Panc1 (cell line): ENCODE measurements at regions not wholly inside any gene's neighbourhood (a gene's known extent, or its start where the extent isn't known, plus 50 kb on each side); places are given as distances from the start of the nearest gene placed in this dataset.

Experiments used
- ATAC-seq: fragments of 200-7000 bp; cut with Tn5 transposase; 2 replicates; pipeline ENCODE4 v1.9.1; 2020; ENCODE audit warnings: mild to moderate bottlenecking, moderate library complexity
- BruUV-seq: library from RNA; stranded (reverse); fragments of 400-500 nt; replicated peaks from 2 replicates; lab custom pipeline; 2021; lab: Mats Ljungman, UMichigan
- CTCF ChIA-PET: fragments of 300-600 bp; sonication (Branson Sonifier 250); formaldehyde crosslinking; loops from one replicate; lab custom pipeline; 2022; ENCODE audit warnings: antibody characterized with exemption; lab: Charles Lee
- POLR2A ChIA-PET: fragments of 300-600 bp; sonication (Branson Sonifier 250); formaldehyde crosslinking; loops from one replicate; lab custom pipeline; 2022; ENCODE audit warnings: antibody characterized with exemption; lab: Charles Lee
- DNase-seq: peaks from one replicate; pipeline ENCODE4 v3.0.0-alpha.2; 2010; ENCODE audit warnings: low read depth, low spot score
- H3K27ac ChIP-seq: 2 replicates; pipeline ENCODE4 v1.5.1; 2011; ENCODE audit warnings: mild to moderate bottlenecking, low read length, inconsistent platforms
- H3K27me3 ChIP-seq: fragments of 200-500 bp; sonication (Bioruptor generic); 2 replicates; pipeline ENCODE4 v1.6.0; 2014; ENCODE audit warnings: low read length, inconsistent platforms; ENCODE audit not compliant: control insufficient read depth, insufficient read depth
- H3K36me3 ChIP-seq: fragments of 200-500 bp; sonication (Bioruptor generic); 2 replicates; pipeline ENCODE4 v1.5.1; 2014; ENCODE audit warnings: inconsistent platforms, mild to moderate bottlenecking, low read length, moderate library complexity; ENCODE audit not compliant: control insufficient read depth, insufficient read depth
- H3K4me1 ChIP-seq: 2 replicates; pipeline ENCODE4 v1.5.1; 2011; ENCODE audit warnings: inconsistent platforms, mild to moderate bottlenecking, low read length, moderate library complexity; ENCODE audit not compliant: control insufficient read depth, insufficient read depth
- H3K4me3 ChIP-seq, 2 experiments: 2 replicates each; pipeline ENCODE4 v1.5.1; 2011 to 2012; ENCODE audit warnings: low read depth in 2 of 2, low read length in 2 of 2, mild to moderate bottlenecking in 2 of 2, inconsistent platforms in 1 of 2, moderate library complexity in 1 of 2
- H3K9me3 ChIP-seq: fragments of 200-500 bp; sonication (Bioruptor generic); 2 replicates; pipeline ENCODE4 v1.5.1; 2014; ENCODE audit warnings: low read depth, mild to moderate bottlenecking, inconsistent platforms, low read length, moderate library complexity; ENCODE audit not compliant: control insufficient read depth, insufficient read depth
- POLR2AphosphoS5 ChIP-seq: IDR thresholded peaks from 2 replicates; pipeline ENCODE4 v1.6.1; 2012; ENCODE audit warnings: mild to moderate bottlenecking, low read depth, low read length, moderate library complexity
- SIN3A ChIP-seq: IDR thresholded peaks from 2 replicates; pipeline ENCODE4 v1.6.1; 2012; ENCODE audit warnings: low read depth, mild to moderate bottlenecking, low read length, moderate library complexity, borderline replicate concordance; ENCODE audit not compliant: insufficient read depth
- TCF7L2 ChIP-seq: IDR thresholded peaks from 2 replicates; pipeline ENCODE4 v1.6.1; 2011; ENCODE audit warnings: mild to moderate bottlenecking, low read depth, low read length, inconsistent platforms
- in situ Hi-C: cut with HindIII; loops from 2 replicates; pipeline ENCODE4 v1.10.0; 2016; ENCODE audit warnings: low sequenced_read_pairs, low pct_unique_long_range_greater_than_20kb
- intact Hi-C: fragments of 100-400 bp; cut with micrococcal nuclease; formaldehyde crosslinking; loops from one replicate; pipeline ENCODE4 v1.10.0; 2022; ENCODE audit not compliant: unreplicated experiment
- TF ChIP-seq, protein P1 (sequence below), 2 experiments: IDR thresholded peaks; 2 replicates each; pipeline ENCODE4 v1.6.1; 2011 to 2012; ENCODE audit warnings: low read depth in 2 of 2, control low read depth in 1 of 2, low read length in 1 of 2, mild to moderate bottlenecking in 1 of 2, moderate library complexity in 1 of 2; ENCODE audit not compliant: insufficient read depth in 1 of 2
- TF ChIP-seq, protein P2 (sequence below): fragments of 450-650 bp; IDR thresholded peaks from 2 replicates; pipeline ENCODE4 v1.5.1; 2017; ENCODE audit warnings: mild to moderate bottlenecking

DNA sequence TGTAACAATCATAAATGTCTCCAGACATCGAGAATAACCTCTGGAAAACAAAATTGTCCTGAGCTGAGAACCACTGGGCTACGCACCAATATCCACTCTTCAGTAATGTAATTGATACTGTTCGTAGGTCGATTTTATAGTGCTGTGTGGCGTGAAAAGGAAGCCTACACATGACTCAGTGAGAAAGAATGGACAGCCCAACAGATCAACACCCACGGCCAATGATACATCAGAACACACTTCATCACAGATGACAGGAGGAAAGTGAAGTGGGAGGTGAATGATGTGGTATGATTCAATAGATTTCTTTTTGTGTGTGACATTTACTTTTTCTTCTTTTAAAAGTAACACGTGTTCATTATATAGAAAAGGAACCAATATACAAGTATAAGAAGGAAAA, 93.5 kb downstream of the RPS12 start:
- BruUV-seq: no TSS peak
- in situ Hi-C loops: no loop called here
- ATAC-seq: no peak

DNA sequence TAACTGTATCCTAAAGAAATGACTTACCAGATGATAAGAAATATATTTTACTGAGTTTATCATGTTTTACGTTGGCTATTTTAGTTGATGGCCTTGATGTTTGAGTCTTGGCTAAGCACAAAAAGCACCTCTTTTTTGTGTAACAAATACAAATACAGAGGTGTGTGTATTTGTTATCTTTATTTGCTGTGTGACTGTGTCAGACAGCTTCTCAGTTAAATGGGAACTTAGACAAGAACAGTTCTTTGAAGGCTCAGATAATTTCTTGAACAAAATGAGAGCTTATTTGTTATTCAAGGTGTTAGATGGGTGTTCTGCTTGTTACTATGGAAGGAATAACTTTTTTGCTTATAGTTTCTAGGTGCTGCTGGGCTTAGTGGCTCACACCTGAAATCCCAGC, 95.4 kb downstream of the RPS12 start:
- no TSS peak for BruUV-seq
- no peaks in the 10 kb centered on the region for H3K27me3 ChIP-seq
- CTCF ChIA-PET: no interaction called here
- intact Hi-C loops (no loop called here), in situ Hi-C loops (no loop called here)
- H3K4me3 ChIP-seq: no peak overlapping the region
- TF ChIP-seq TCF7L2 (no peak), POLR2AphosphoS5 (no peak), SIN3A (no peak)
- TF ChIP-seq, protein P1, sequence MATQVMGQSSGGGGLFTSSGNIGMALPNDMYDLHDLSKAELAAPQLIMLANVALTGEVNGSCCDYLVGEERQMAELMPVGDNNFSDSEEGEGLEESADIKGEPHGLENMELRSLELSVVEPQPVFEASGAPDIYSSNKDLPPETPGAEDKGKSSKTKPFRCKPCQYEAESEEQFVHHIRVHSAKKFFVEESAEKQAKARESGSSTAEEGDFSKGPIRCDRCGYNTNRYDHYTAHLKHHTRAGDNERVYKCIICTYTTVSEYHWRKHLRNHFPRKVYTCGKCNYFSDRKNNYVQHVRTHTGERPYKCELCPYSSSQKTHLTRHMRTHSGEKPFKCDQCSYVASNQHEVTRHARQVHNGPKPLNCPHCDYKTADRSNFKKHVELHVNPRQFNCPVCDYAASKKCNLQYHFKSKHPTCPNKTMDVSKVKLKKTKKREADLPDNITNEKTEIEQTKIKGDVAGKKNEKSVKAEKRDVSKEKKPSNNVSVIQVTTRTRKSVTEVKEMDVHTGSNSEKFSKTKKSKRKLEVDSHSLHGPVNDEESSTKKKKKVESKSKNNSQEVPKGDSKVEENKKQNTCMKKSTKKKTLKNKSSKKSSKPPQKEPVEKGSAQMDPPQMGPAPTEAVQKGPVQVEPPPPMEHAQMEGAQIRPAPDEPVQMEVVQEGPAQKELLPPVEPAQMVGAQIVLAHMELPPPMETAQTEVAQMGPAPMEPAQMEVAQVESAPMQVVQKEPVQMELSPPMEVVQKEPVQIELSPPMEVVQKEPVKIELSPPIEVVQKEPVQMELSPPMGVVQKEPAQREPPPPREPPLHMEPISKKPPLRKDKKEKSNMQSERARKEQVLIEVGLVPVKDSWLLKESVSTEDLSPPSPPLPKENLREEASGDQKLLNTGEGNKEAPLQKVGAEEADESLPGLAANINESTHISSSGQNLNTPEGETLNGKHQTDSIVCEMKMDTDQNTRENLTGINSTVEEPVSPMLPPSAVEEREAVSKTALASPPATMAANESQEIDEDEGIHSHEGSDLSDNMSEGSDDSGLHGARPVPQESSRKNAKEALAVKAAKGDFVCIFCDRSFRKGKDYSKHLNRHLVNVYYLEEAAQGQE (IDR thresholded peaks at IDR 0.05; ENCODE audit: insufficient read depth in 1 of 2, low read depth in 2 of 2, low read length in 1 of 2): no peak
- TF ChIP-seq, protein P2, sequence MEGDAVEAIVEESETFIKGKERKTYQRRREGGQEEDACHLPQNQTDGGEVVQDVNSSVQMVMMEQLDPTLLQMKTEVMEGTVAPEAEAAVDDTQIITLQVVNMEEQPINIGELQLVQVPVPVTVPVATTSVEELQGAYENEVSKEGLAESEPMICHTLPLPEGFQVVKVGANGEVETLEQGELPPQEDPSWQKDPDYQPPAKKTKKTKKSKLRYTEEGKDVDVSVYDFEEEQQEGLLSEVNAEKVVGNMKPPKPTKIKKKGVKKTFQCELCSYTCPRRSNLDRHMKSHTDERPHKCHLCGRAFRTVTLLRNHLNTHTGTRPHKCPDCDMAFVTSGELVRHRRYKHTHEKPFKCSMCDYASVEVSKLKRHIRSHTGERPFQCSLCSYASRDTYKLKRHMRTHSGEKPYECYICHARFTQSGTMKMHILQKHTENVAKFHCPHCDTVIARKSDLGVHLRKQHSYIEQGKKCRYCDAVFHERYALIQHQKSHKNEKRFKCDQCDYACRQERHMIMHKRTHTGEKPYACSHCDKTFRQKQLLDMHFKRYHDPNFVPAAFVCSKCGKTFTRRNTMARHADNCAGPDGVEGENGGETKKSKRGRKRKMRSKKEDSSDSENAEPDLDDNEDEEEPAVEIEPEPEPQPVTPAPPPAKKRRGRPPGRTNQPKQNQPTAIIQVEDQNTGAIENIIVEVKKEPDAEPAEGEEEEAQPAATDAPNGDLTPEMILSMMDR: no peak
- no peaks in the 10 kb centered on the region for H3K36me3 ChIP-seq
- H3K4me1 ChIP-seq: no peaks in the 10 kb centered on the region
- no peak overlapping the region for H3K27ac ChIP-seq
- no peak for ATAC-seq
- DNase-seq: no peak
- POLR2A ChIA-PET: no interaction called here
- H3K9me3 ChIP-seq: no peaks in the 10 kb centered on the region

More for the DNA sequence above, 93.5 kb downstream of the RPS12 start:
- no peaks in the 10 kb centered on the region for H3K27me3 ChIP-seq
- DNase-seq: no peak
- H3K27ac ChIP-seq: no peak overlapping the region
- H3K36me3 ChIP-seq: no peaks in the 10 kb centered on the region
- no peaks in the 10 kb centered on the region for H3K4me1 ChIP-seq
- no peak for TF ChIP-seq POLR2AphosphoS5
- TF ChIP-seq, protein P2: no peak
- TF ChIP-seq SIN3A: no peak
- TF ChIP-seq TCF7L2: no peak
- H3K9me3 ChIP-seq: no peaks in the 10 kb centered on the region
- no peak overlapping the region for H3K4me3 ChIP-seq
- intact Hi-C loops: no loop called here
- CTCF ChIA-PET: no interaction called here
- POLR2A ChIA-PET: no interaction called here
